NB4 (cell line): ENCODE measurements at regions not wholly inside any gene's neighbourhood (a gene's known extent, or its start where the extent isn't known, plus 50 kb on each side); places are given as distances from the start of the nearest gene placed in this dataset.

Source experiments
- MYC ChIP-seq: IDR thresholded peaks from 2 replicates; pipeline ENCODE4 v1.6.1; 2011; ENCODE audit warnings: low read depth, low read length
- POLR2A ChIP-seq: IDR thresholded peaks from 2 replicates; pipeline ENCODE4 v1.6.1; 2011; ENCODE audit warnings: mild to moderate bottlenecking; ENCODE audit not compliant: insufficient read length; ENCODE audit errors: extremely low read depth
- TF ChIP-seq, protein P1 (sequence below): IDR thresholded peaks from one replicate; pipeline ENCODE4 v1.5.1; 2012; ENCODE audit warnings: low read depth, low read length
- TF ChIP-seq, protein P2 (sequence below): IDR thresholded peaks from 2 replicates; pipeline ENCODE4 v1.6.1; 2011; ENCODE audit warnings: low read depth, low read length

DNA sequence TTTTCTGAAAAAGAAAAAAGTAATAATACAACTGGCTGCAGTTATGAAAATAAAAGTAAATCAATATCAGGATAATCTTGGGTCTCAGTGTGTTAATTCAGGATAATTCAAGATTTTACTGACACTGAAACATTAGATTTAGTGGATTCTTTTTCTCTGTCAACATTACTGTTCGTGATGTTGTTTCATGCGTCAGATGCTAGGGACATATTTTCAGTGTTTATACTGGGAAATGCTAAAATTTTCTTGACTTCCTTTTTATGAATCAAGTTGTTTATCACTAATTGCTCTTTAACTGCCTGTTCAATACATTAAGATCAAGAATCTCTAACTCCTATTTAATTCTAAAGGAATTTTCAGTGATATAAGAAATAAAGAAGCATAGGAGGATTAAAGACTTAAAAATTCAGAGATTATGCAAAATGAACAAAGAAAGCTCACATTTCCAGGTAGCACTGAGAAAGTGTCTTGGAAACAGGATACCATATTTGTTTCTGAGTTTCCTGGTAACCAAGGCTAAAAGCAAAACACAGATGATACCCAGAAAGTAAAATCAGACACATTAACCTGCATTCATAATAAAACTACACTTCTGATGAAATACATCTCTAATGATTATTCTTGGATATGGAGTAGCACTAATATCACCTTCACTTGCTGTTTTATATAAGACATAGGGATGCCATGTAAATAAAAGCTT is 174.0 kb downstream of the ARL4C start:
- TF ChIP-seq, protein P1, sequence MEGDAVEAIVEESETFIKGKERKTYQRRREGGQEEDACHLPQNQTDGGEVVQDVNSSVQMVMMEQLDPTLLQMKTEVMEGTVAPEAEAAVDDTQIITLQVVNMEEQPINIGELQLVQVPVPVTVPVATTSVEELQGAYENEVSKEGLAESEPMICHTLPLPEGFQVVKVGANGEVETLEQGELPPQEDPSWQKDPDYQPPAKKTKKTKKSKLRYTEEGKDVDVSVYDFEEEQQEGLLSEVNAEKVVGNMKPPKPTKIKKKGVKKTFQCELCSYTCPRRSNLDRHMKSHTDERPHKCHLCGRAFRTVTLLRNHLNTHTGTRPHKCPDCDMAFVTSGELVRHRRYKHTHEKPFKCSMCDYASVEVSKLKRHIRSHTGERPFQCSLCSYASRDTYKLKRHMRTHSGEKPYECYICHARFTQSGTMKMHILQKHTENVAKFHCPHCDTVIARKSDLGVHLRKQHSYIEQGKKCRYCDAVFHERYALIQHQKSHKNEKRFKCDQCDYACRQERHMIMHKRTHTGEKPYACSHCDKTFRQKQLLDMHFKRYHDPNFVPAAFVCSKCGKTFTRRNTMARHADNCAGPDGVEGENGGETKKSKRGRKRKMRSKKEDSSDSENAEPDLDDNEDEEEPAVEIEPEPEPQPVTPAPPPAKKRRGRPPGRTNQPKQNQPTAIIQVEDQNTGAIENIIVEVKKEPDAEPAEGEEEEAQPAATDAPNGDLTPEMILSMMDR, result no peak
- TF ChIP-seq POLR2A (no peak), MYC (no peak)
- TF ChIP-seq, protein P2, sequence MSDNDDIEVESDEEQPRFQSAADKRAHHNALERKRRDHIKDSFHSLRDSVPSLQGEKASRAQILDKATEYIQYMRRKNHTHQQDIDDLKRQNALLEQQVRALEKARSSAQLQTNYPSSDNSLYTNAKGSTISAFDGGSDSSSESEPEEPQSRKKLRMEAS, result no peak
